Memory B cell (primary cell): ENCODE measurements at regions not wholly inside any gene's neighbourhood (a gene's known extent, or its start where the extent isn't known, plus 50 kb on each side); places are given as distances from the start of the nearest gene placed in this dataset.

Source experiments
- ATAC-seq: fragments of 150-1000 bp; cut with Tn5 transposase; 2 replicates; pipeline ENCODE4 v1.10.0; 2021; ENCODE audit warnings: low read depth, mild to moderate bottlenecking, moderate library complexity
- DNase-seq, 2 donors: peaks; one replicate each; pipeline ENCODE4 v3.0.0; 2022; ENCODE audit warnings: low spot score in 2 of 2
- H3K27ac Mint-ChIP-seq: one replicate; pipeline ENCODE4 v1.8.0; 2022; ENCODE audit warnings: mild to moderate bottlenecking, moderate library complexity, mixed read lengths
- H3K27me3 Mint-ChIP-seq: one replicate; pipeline ENCODE4 v1.8.0; 2022; ENCODE audit warnings: mixed read lengths
- H3K36me3 Mint-ChIP-seq: one replicate; pipeline ENCODE4 v1.8.0; 2022; ENCODE audit warnings: mild to moderate bottlenecking, mixed read lengths
- H3K4me1 Mint-ChIP-seq: one replicate; pipeline ENCODE4 v1.8.0; 2022; ENCODE audit warnings: mixed read lengths
- H3K4me3 Mint-ChIP-seq: one replicate; pipeline ENCODE4 v1.8.0; 2022; ENCODE audit warnings: mild to moderate bottlenecking, moderate library complexity, mixed read lengths
- H3K9me3 Mint-ChIP-seq: one replicate; pipeline ENCODE4 v1.8.0; 2022; ENCODE audit warnings: mixed read lengths

DNA sequence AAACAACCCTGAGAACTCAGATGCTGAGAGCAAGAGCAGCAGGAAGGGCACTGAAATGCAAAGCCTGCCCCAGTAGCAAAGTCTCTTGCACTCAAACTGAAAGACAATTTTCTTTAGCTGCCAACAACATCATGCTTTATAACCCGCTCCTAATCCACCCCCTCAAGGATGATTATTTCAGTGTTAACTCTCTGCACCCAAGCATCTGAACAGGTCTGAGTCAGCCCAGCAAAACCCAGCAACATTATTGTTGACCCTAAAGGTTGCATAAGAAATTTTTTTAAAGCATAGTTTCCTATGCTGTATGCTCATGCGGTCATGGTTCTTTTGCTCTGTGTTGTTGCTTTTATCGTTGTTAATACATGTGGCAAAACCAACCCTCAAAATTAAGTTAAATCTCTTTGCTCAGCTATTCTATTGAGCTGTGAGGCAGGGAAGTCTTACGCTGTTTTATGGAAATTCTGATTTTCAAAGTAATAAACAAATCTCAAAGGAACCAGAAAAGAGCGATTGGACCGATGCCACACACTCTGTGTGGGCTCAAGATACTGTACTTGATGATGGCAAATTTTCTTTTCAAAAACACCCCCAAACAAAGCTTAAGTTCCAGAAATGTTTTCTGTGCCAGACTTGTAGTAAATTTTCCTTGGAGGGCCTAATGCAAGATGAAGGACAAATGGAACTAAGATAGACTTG is 440.6 kb upstream of the MPDZ start:
- no peak for ATAC-seq
- H3K4me3 Mint-ChIP-seq = no peak overlapping the region
- no peaks in the 10 kb centered on the region for H3K27me3 Mint-ChIP-seq
- H3K4me1 Mint-ChIP-seq = no peaks in the 10 kb centered on the region
- H3K9me3 Mint-ChIP-seq = peaks cover 2% of the 10 kb centered on the region
- no peak overlapping the region for H3K27ac Mint-ChIP-seq
- no peak for DNase-seq
- H3K36me3 Mint-ChIP-seq = no peaks in the 10 kb centered on the region

DNA sequence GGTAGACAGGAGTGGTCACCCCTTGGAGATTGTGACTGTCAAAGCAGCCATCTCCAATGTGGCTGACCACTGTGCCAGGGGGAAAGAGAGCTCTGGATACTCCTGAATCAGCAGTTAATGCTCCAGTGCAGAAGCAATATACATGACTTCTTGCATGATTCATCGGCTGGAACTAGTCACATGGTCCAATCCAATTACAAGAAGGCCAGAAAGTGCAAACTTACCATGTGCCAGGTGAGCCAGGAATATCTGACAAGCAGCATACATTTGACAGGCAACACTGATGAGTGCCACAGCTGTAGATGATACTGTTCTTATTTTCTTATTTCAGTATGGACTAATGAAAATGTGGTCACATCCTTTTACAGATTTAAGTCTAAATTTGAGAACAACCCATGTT is 440.0 kb upstream of the MPDZ start:
- DNase-seq = no peak
- no peak for ATAC-seq
- Mint-ChIP-seq H3K36me3 (no peaks in the 10 kb centered on the region), H3K27ac (no peak overlapping the region), H3K9me3 (peaks cover 2% of the 10 kb centered on the region), H3K4me1 (no peaks in the 10 kb centered on the region), H3K27me3 (no peaks in the 10 kb centered on the region), H3K4me3 (no peak overlapping the region)

DNA sequence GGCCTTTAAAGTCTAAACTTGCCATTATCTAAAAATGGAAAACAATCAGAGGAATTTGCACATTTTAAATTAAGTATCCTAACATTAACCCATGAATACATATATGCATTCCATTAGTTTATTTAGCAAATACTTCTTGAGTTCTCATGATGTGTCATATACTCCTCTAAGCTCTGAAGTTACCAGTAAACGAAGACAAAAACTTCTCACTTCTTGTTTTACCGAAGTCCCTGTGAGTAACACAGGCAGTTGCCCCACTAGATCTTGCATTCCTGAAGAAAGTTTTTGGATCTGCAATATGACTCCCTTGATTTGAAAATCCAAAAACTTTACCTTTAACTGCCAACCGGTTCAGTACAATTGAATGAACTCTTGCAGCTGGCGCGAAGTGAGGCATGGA is 439.0 kb upstream of the MPDZ start:
- Mint-ChIP-seq H3K27ac (no peak overlapping the region), H3K36me3 (no peaks in the 10 kb centered on the region), H3K4me3 (no peak overlapping the region), H3K27me3 (no peaks in the 10 kb centered on the region), H3K9me3 (no peaks in the 10 kb centered on the region), H3K4me1 (no peaks in the 10 kb centered on the region)
- no peak for DNase-seq
- no peak for ATAC-seq

DNA sequence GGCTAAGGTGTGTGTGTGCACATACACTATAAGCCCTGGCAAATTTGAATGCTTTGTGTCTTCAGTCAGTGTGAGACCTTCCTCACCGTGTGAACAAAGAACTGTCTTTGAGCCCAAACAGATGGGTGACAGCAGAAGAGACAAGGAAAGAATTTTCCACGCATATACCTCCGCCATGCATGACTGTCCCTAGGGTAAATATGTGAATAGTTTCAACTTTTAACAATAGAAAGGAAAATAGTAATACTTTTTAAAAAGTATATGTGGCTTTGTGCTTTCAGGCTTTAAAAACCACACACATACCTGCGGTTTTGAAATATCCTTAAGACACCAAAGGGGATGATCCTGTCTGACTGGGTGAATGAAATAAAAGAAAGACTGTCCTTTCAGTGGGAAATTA is 438.6 kb upstream of the MPDZ start:
- Mint-ChIP-seq H3K4me1 (no peaks in the 10 kb centered on the region), H3K4me3 (no peak overlapping the region), H3K36me3 (no peaks in the 10 kb centered on the region), H3K27ac (no peak overlapping the region), H3K27me3 (no peaks in the 10 kb centered on the region), H3K9me3 (no peaks in the 10 kb centered on the region)
- ATAC-seq (no peak), DNase-seq (no peak)

DNA sequence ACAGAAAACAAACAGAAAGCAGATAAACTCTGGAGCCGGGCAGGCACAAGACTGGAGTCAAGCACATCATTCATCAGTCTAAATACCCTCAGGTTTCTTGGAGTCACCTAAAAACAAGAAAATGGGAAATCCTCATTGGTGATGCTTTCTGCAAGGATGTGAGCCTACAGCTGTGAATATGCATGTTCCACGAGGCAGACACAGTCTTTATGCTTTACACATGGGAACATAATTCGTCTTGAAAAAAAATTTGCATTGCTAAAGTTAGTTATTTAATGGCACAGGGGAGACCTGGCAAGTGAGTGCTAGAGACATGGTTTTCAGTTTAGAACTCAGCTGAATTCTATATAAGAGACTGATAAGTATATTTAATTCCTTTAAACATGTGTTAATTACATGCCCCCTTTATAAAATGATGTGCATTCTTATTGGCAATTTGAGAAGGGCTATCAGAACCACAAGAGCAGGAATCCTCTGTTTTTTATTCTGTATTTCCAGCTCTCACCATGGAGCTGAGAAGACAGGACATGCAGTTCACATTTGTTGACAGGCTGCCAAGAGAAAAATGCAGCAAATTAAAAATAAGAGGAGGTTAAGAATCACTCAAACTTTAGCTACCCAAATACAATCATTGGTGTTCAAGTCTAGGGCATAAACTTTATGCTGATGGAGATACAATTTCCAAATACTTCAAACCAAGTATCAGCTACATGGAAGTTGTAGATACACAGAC is 438.0 kb upstream of the MPDZ start:
- no peaks in the 10 kb centered on the region for H3K36me3 Mint-ChIP-seq
- no peak overlapping the region for H3K4me3 Mint-ChIP-seq
- no peaks in the 10 kb centered on the region for H3K27me3 Mint-ChIP-seq
- ATAC-seq (no peak), DNase-seq (no peak)
- H3K27ac Mint-ChIP-seq = no peak overlapping the region
- H3K4me1 Mint-ChIP-seq = no peaks in the 10 kb centered on the region
- H3K9me3 Mint-ChIP-seq = no peaks in the 10 kb centered on the region

GRCh38 chr9:13716601-13717321 is 437.3 kb upstream of the MPDZ start:
- Mint-ChIP-seq H3K4me1 (no peaks in the 10 kb centered on the region), H3K4me3 (no peak overlapping the region), H3K27ac (no peak overlapping the region), H3K27me3 (no peaks in the 10 kb centered on the region), H3K9me3 (no peaks in the 10 kb centered on the region), H3K36me3 (no peaks in the 10 kb centered on the region)
- DNase-seq = no peak
- no peak for ATAC-seq

GRCh38 chr9:13716090-13716489 is 436.6 kb upstream of the MPDZ start:
- ATAC-seq (no peak), DNase-seq (no peak)
- H3K4me1 Mint-ChIP-seq = no peaks in the 10 kb centered on the region
- H3K27me3 Mint-ChIP-seq = no peaks in the 10 kb centered on the region
- H3K36me3 Mint-ChIP-seq = no peaks in the 10 kb centered on the region
- no peak overlapping the region for H3K27ac Mint-ChIP-seq
- no peaks in the 10 kb centered on the region for H3K9me3 Mint-ChIP-seq
- H3K4me3 Mint-ChIP-seq = no peak overlapping the region

- Mint-ChIP-seq H3K9me3 (no peaks in the 10 kb centered on the region), H3K27ac (no peak overlapping the region), H3K36me3 (no peaks in the 10 kb centered on the region), H3K4me3 (no peak overlapping the region), H3K4me1 (no peaks in the 10 kb centered on the region), H3K27me3 (no peaks in the 10 kb centered on the region)
- ATAC-seq (no peak), DNase-seq (no peak)
Observed at GRCh38 chr9:13715430-13715829, 435.9 kb upstream of the MPDZ start.

GRCh38 chr9:13707612-13708576 is 428.4 kb upstream of the MPDZ start:
- ATAC-seq = no peak
- H3K36me3 Mint-ChIP-seq = no peaks in the 10 kb centered on the region
- peaks cover 6% of the 10 kb centered on the region for H3K9me3 Mint-ChIP-seq
- H3K27me3 Mint-ChIP-seq = no peaks in the 10 kb centered on the region
- no peak overlapping the region for H3K4me3 Mint-ChIP-seq
- H3K27ac Mint-ChIP-seq = no peak overlapping the region
- no peak for DNase-seq
- no peaks in the 10 kb centered on the region for H3K4me1 Mint-ChIP-seq

DNA sequence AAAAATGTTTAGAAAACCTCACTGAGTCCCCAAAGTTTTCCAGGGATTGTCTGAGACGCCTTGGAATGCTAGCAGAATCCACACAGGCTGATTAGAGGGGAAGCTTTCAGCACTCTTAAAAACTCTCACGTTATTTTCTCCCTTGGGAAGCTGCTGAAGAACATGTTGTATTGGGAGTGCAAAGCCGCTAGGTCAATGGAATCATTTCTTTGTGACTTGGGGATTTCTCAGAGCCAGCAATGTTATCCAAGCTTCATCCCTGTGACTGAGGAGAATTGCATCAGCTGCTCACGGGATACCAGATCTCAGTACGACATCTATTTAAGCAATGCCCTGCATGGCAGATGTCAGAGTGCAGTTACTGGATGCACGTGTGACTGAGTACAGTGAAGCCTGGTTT is 426.4 kb upstream of the MPDZ start:
- Mint-ChIP-seq H3K27me3 (no peaks in the 10 kb centered on the region), H3K4me3 (no peak overlapping the region), H3K36me3 (no peaks in the 10 kb centered on the region), H3K27ac (no peak overlapping the region), H3K4me1 (no peaks in the 10 kb centered on the region), H3K9me3 (peaks cover 6% of the 10 kb centered on the region)
- DNase-seq = no peak
- no peak for ATAC-seq

GRCh38 chr9:13705373-13705772 is 425.9 kb upstream of the MPDZ start:
- Mint-ChIP-seq H3K27me3 (no peaks in the 10 kb centered on the region), H3K4me1 (no peaks in the 10 kb centered on the region), H3K9me3 (peaks cover 6% of the 10 kb centered on the region), H3K27ac (no peak overlapping the region), H3K4me3 (no peak overlapping the region), H3K36me3 (no peaks in the 10 kb centered on the region)
- DNase-seq (no peak), ATAC-seq (no peak)

- H3K4me1 Mint-ChIP-seq = no peaks in the 10 kb centered on the region
- H3K36me3 Mint-ChIP-seq = no peaks in the 10 kb centered on the region
- no peaks in the 10 kb centered on the region for H3K27me3 Mint-ChIP-seq
- no peak overlapping the region for H3K4me3 Mint-ChIP-seq
- ATAC-seq (no peak), DNase-seq (no peak)
- no peak overlapping the region for H3K27ac Mint-ChIP-seq
- H3K9me3 Mint-ChIP-seq = peaks cover 21% of the 10 kb centered on the region
Observed at GRCh38 chr9:13690595-13690994, 411.1 kb upstream of the MPDZ start.

DNA sequence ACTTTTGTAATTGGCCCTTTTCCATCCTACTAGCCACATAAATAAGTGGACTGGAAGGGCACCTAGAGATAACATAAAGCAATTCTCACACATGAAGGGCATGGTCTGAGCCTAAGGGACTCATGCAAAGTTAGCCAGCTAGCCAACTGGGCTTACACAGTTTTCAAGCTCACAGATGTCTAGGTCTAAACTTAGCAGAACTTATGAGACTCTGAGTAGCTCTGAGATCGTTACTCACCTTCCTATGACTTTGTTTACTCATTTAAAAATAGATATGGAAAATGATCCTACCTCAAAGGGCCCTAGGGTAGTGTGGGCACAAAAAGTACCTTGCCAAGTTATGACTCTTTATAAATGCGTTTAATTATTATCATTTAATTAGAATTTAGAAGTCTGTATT is 410.4 kb upstream of the MPDZ start:
- ATAC-seq = no peak

More for the DNA sequence above, 410.4 kb upstream of the MPDZ start:
- Mint-ChIP-seq H3K36me3 (no peaks in the 10 kb centered on the region), H3K4me3 (no peak overlapping the region), H3K9me3 (peaks cover 20% of the 10 kb centered on the region), H3K27me3 (no peaks in the 10 kb centered on the region), H3K27ac (no peak overlapping the region), H3K4me1 (no peaks in the 10 kb centered on the region)
- DNase-seq = no peak
